ENCODE measurements at regions not wholly inside any gene's neighbourhood (a gene's known extent, or its start where the extent isn't known, plus 50 kb on each side); places are given as distances from the start of the nearest gene placed in this dataset.

DNA sequence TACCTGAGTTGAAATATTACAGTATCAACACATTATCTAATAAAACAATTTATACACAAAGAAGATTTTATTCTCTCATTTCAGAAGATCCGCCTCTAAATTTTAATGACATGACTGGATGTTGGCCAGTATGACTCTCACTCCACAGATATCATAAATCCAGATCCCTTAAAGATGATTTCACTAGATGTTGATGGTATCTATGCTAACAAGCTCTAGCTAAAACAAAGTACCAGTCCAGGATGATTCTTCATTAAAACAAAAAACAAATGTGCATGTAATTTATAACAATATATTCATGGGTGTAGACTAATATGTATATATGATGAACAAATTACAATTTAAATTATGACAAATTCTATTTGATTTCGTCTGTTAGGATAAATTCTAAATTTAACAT lies 708.4 kb downstream of the SATB2 start:
- ATAC-seq (no peak), DNase-seq (no peak)
- Histone ChIP-seq H3K36me3 (no peaks in the 10 kb centered on the region), H3K9me3 (no peaks in the 10 kb centered on the region), H3K4me1 (no peaks in the 10 kb centered on the region), H3K4me3 (no peak overlapping the region), H3K27me3 (no peaks in the 10 kb centered on the region), H3K27ac (no peak overlapping the region)
- TF ChIP-seq, protein P1, sequence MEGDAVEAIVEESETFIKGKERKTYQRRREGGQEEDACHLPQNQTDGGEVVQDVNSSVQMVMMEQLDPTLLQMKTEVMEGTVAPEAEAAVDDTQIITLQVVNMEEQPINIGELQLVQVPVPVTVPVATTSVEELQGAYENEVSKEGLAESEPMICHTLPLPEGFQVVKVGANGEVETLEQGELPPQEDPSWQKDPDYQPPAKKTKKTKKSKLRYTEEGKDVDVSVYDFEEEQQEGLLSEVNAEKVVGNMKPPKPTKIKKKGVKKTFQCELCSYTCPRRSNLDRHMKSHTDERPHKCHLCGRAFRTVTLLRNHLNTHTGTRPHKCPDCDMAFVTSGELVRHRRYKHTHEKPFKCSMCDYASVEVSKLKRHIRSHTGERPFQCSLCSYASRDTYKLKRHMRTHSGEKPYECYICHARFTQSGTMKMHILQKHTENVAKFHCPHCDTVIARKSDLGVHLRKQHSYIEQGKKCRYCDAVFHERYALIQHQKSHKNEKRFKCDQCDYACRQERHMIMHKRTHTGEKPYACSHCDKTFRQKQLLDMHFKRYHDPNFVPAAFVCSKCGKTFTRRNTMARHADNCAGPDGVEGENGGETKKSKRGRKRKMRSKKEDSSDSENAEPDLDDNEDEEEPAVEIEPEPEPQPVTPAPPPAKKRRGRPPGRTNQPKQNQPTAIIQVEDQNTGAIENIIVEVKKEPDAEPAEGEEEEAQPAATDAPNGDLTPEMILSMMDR (IDR thresholded peaks at IDR 0.05) = no peak
- intact Hi-C loops (cut with DNase I) = no loop called here

DNA sequence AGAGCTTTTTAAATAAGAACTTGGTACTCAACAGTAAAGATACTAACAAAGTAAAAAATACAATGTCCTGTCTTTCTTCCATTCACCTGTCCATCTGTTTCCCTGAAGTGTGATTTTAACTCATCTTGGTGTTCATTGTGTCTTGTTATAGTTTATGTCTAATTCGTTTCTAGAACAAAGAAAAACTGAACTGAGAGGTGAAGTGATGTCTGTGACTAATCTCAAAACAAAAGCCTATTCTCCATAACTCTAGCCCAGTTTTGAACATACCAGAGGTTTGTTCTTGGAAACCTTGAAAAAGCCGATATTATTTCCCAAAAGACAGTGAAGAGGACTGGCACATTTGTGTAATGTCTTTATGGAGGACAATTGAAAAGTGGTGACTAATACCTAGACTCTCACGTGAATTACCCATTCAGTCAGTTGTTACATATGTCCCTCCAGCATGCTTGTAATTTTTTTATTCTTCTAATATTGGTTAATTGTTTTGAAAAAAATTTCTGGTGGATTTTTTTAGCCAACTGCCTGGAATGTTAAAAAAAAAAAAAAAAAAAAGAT lies 725.8 kb downstream of the SATB2 start:
- Histone ChIP-seq H3K27me3 (no peaks in the 10 kb centered on the region), H3K27ac (no peak overlapping the region), H3K4me3 (no peak overlapping the region), H3K9me3 (no peaks in the 10 kb centered on the region), H3K4me1 (no peaks in the 10 kb centered on the region), H3K36me3 (no peaks in the 10 kb centered on the region)
- ATAC-seq (no peak), DNase-seq (no peak)
- TF ChIP-seq, protein P1 (IDR thresholded peaks at IDR 0.05) = no peak
- intact Hi-C loops (cut with DNase I) = no loop called here

DNA sequence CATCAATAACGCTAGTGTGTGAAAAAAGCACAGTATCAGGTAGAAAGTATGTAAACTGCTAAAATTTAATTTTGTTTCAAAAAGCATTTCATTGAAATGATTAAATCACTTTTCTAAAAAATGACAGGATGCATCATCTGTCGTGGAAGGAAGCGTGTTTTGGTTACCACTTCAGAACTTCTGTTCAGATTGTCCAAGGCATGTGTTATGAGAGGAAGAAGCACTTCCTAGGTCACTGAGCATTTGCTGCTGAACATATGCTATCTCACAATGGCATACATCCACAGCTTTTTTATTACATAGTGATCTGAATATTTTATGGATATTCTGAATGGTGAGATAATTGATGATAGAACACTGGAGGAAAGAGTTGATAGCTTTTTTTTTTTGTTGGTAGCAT lies 737.5 kb downstream of the SATB2 start:
- no peaks in the 10 kb centered on the region for H3K4me1 ChIP-seq
- ATAC-seq = no peak
- no peaks in the 10 kb centered on the region for H3K27me3 ChIP-seq
- no peak overlapping the region for H3K27ac ChIP-seq
- intact Hi-C loops (cut with DNase I) = no loop called here
- no peaks in the 10 kb centered on the region for H3K9me3 ChIP-seq
- DNase-seq = no peak
- H3K4me3 ChIP-seq = no peak overlapping the region
- H3K36me3 ChIP-seq = no peaks in the 10 kb centered on the region
- TF ChIP-seq, protein P1 (IDR thresholded peaks at IDR 0.05) = no peak

DNA sequence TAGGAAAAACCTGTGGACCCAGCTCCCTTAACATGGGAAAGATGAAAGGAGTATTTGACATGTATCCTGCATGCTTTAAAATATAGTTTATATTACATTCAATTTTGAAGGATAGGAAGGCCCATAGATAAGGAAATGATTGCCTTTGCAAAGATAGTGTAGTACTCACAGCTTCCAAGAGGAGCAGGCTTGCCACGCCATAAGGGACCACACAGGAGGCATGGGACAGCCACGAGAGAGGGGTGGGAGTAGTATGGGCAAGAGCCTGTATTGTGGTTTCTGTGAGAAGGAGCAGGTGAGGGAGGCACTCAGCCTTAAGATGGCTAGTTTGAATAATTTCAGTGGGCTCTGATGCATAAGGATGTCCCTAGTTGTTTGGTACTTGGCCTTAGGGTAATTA lies 740.3 kb downstream of the SATB2 start:
- Histone ChIP-seq H3K27ac (no peak overlapping the region), H3K27me3 (no peaks in the 10 kb centered on the region), H3K36me3 (no peaks in the 10 kb centered on the region), H3K9me3 (no peaks in the 10 kb centered on the region), H3K4me3 (no peak overlapping the region), H3K4me1 (no peaks in the 10 kb centered on the region)
- ATAC-seq = no peak
- TF ChIP-seq, protein P1 (IDR thresholded peaks at IDR 0.05) = no peak
- intact Hi-C loops (cut with DNase I) = no loop called here
- no peak for DNase-seq

DNA sequence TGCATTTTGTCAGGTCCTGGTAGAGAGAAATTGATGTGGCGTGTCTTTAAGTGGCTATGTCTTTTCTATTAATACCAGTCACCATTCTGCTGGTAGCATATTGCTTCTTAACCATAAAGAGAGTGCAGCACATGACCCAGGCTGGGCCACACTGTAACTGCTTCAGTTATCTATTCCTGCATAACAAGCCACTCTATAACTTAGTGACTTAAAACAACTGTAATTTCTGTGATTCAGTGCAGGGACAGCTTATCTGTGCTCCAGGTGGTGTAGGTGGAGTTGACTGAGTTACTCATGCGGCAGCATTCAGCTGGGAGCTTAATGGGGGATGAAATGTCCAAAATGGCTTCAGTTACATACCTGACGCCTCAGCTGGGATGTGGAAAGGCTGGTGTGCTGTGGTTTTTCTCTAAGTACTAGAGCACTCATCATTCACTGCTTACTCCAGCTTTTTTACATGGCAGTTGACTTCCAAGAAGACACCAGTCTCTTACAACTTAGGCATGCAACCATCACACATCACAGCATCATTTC lies 742.4 kb downstream of the SATB2 start:
- Histone ChIP-seq H3K27me3 (no peaks in the 10 kb centered on the region), H3K27ac (no peak overlapping the region), H3K4me3 (no peak overlapping the region), H3K9me3 (no peaks in the 10 kb centered on the region), H3K36me3 (no peaks in the 10 kb centered on the region), H3K4me1 (no peaks in the 10 kb centered on the region)
- no peak for ATAC-seq
- no peak for DNase-seq
- TF ChIP-seq, protein P1 (IDR thresholded peaks at IDR 0.05) = no peak
- intact Hi-C loops (cut with DNase I) = no loop called here
